DND-41 (cell line): ENCODE measurements at regions not wholly inside any gene's neighbourhood (a gene's known extent, or its start where the extent isn't known, plus 50 kb on each side); places are given as distances from the start of the nearest gene placed in this dataset.
A peak's percentile ranks its signal among the peaks of the same experiment; 100 is the strongest.

Source experiments
- ATAC-seq: fragments of 200-7000 bp; cut with Tn5 transposase; 3 replicates; pipeline ENCODE4 v1.9.1; 2021; ENCODE audit warnings: low read depth; ENCODE audit not compliant: insufficient read depth
- DNase-seq: peaks from one replicate; pipeline ENCODE4 v3.0.0-alpha.2; 2020
- H2AFZ ChIP-seq: 2 replicates; pipeline ENCODE4 v1.6.0; 2012; ENCODE audit warnings: low read depth, low read length
- H3K27ac ChIP-seq: 2 replicates; pipeline ENCODE4 v1.5.1; 2012; ENCODE audit warnings: low read length, inconsistent platforms
- H3K27me3 ChIP-seq: fragments of 200-600 bp; sonication (generic); 2 replicates; pipeline ENCODE4 v1.6.0; 2012; ENCODE audit warnings: low read length, mild to moderate bottlenecking, inconsistent platforms; ENCODE audit not compliant: insufficient read depth, poor library complexity
- H3K36me3 ChIP-seq: 2 replicates; pipeline ENCODE4 v1.5.1; 2012; ENCODE audit warnings: low read length, inconsistent platforms; ENCODE audit not compliant: insufficient read depth
- H3K4me1 ChIP-seq: 2 replicates; pipeline ENCODE4 v1.5.1; 2012; ENCODE audit warnings: mild to moderate bottlenecking, low read length; ENCODE audit not compliant: insufficient read depth
- H3K4me2 ChIP-seq: 2 replicates; pipeline ENCODE4 v1.6.0; 2012; ENCODE audit warnings: mild to moderate bottlenecking, moderate library complexity, low read length, inconsistent platforms; ENCODE audit not compliant: insufficient read depth
- H3K4me3 ChIP-seq, 2 experiments: fragments of 200-600 bp in 1 of 2; shearing (Covaris generic) in 1 of 2; 2 replicates each; pipeline ENCODE4 v1.5.1; 2012 to 2016; ENCODE audit warnings: inconsistent platforms in 2 of 2, low read length in 2 of 2, mild to moderate bottlenecking in 2 of 2, low read depth in 1 of 2, moderate library complexity in 1 of 2
- H3K79me2 ChIP-seq: 2 replicates; pipeline ENCODE4 v1.6.0; 2012; ENCODE audit warnings: low read length, inconsistent platforms; ENCODE audit not compliant: insufficient read depth
- H3K9ac ChIP-seq: 2 replicates; pipeline ENCODE4 v1.6.0; 2012; ENCODE audit warnings: low read depth, mild to moderate bottlenecking, inconsistent platforms, low read length, moderate library complexity
- H3K9me3 ChIP-seq: 2 replicates; pipeline ENCODE4 v1.5.1; 2012; ENCODE audit warnings: low read length, moderate library complexity, mild to moderate bottlenecking, inconsistent platforms; ENCODE audit not compliant: insufficient read depth, severe bottlenecking
- H4K20me1 ChIP-seq: 2 replicates; pipeline ENCODE4 v1.6.0; 2012; ENCODE audit warnings: low read length; ENCODE audit not compliant: insufficient read depth
- CTCF ChIP-seq: IDR thresholded peaks from 2 replicates; pipeline ENCODE4 v1.5.1; 2012; ENCODE audit warnings: borderline replicate concordance, low read length, moderate library complexity, mild to moderate bottlenecking; ENCODE audit not compliant: poor library complexity, severe bottlenecking; ENCODE audit errors: extremely low read depth
- EZH2 ChIP-seq: IDR thresholded peaks from 3 replicates; pipeline ENCODE4 v1.6.1; 2012; ENCODE audit warnings: borderline replicate concordance, low read depth, mild to moderate bottlenecking, moderate library complexity, low read length, inconsistent platforms; ENCODE audit not compliant: severe bottlenecking

GRCh38 chr2:134776836-134777235, 58.0 kb upstream of the TMEM163 start:
- H3K36me3 ChIP-seq = no peaks in the 10 kb centered on the region
- no peak overlapping the region for H3K9ac ChIP-seq
- ATAC-seq (no peak), DNase-seq (no peak)
- no peak overlapping the region for H3K4me3 ChIP-seq
- no peaks in the 10 kb centered on the region for H4K20me1 ChIP-seq
- TF ChIP-seq EZH2 = no peak
- TF ChIP-seq CTCF = no peak
- no peaks in the 10 kb centered on the region for H3K79me2 ChIP-seq
- H3K27ac ChIP-seq = no peak overlapping the region
- H2AFZ ChIP-seq = no peak overlapping the region
- H3K4me2 ChIP-seq = no peak overlapping the region
- H3K9me3 ChIP-seq = no peaks in the 10 kb centered on the region
- H3K27me3 ChIP-seq = no peaks in the 10 kb centered on the region
- H3K4me1 ChIP-seq = peaks cover 50% of the 10 kb centered on the region

- ATAC-seq = no peak
- H3K36me3 ChIP-seq = no peaks in the 10 kb centered on the region
- no peak overlapping the region for H3K9ac ChIP-seq
- no peak overlapping the region for H3K4me2 ChIP-seq
- H3K4me1 ChIP-seq = peaks cover 55% of the 10 kb centered on the region
- H3K9me3 ChIP-seq = no peaks in the 10 kb centered on the region
- no peak overlapping the region for H3K4me3 ChIP-seq
- no peaks in the 10 kb centered on the region for H3K79me2 ChIP-seq
- no peak for DNase-seq
- TF ChIP-seq CTCF = no peak
- no peak for TF ChIP-seq EZH2
- H4K20me1 ChIP-seq = no peaks in the 10 kb centered on the region
- no peaks in the 10 kb centered on the region for H3K27me3 ChIP-seq
- no peak overlapping the region for H2AFZ ChIP-seq
- H3K27ac ChIP-seq = no peak overlapping the region
These were observed 58.8 kb upstream of the TMEM163 start for GRCh38 chr2:134777593-134777992.

- ATAC-seq (no peak), DNase-seq (no peak)
- H3K4me2 ChIP-seq = no peak overlapping the region
These were observed 59.6 kb upstream of the TMEM163 start for GRCh38 chr2:134778372-134778771.

More at GRCh38 chr2:134778372-134778771, 59.6 kb upstream of the TMEM163 start:
- Histone ChIP-seq H3K36me3 (no peaks in the 10 kb centered on the region), H3K9me3 (no peaks in the 10 kb centered on the region), H3K27ac (no peak overlapping the region), H3K27me3 (no peaks in the 10 kb centered on the region), H3K79me2 (no peaks in the 10 kb centered on the region), H3K4me3 (no peak overlapping the region), H3K9ac (no peak overlapping the region), H2AFZ (no peak overlapping the region), H3K4me1 (peaks cover 53% of the 10 kb centered on the region), H4K20me1 (no peaks in the 10 kb centered on the region)
- TF ChIP-seq EZH2 (no peak), CTCF (peak; percentile 11)
